Thoracic aorta (tissue), 2 donors: ENCODE measurements at regions not wholly inside any gene's neighbourhood (a gene's known extent, or its start where the extent isn't known, plus 50 kb on each side); places are given as distances from the start of the nearest gene placed in this dataset.

Experiments
- ATAC-seq: fragments of 150-250 bp; one replicate; pipeline ENCODE4 v1.8.0; 2017; ENCODE audit warnings: low read depth; ENCODE audit not compliant: insufficient number of reproducible peaks, low FRiP score
- DNase-seq: peaks from one replicate; pipeline ENCODE4 v3.0.0-alpha.2; 2020; ENCODE audit warnings: low spot score
- H3K27ac ChIP-seq, 2 donors: fragments of 200-600 bp; sonication (generic); 1 replicate in 1 of 2; 2 replicates in 1 of 2; pipeline ENCODE4 v1.5.1; 2016; ENCODE audit warnings: mild to moderate bottlenecking in 2 of 2, moderate library complexity in 2 of 2
- H3K27me3 ChIP-seq: fragments of 200-600 bp; sonication (generic); replicated peaks from 2 replicates; pipeline ENCODE4 v1.6.0; 2016; ENCODE audit warnings: mild to moderate bottlenecking; ENCODE audit not compliant: insufficient read depth
- H3K36me3 ChIP-seq: fragments of 200-600 bp; sonication (generic); one replicate; pipeline ENCODE4 v1.5.1; 2016
- H3K4me1 ChIP-seq, 2 donors: fragments of 200-600 bp; sonication (generic); 1 replicate in 1 of 2; 2 replicates in 1 of 2; pipeline versions ENCODE4 v1.5.1 to v1.6.0; 2016; ENCODE audit warnings: low read depth in 2 of 2, mild to moderate bottlenecking in 1 of 2; ENCODE audit not compliant: control insufficient read depth in 1 of 2
- H3K4me3 ChIP-seq: fragments of 200-600 bp; sonication (generic); 2 replicates; pipeline ENCODE4 v1.5.1; 2016; ENCODE audit warnings: mild to moderate bottlenecking
- H3K9me3 ChIP-seq: fragments of 200-600 bp; sonication (generic); 2 replicates; pipeline ENCODE4 v1.5.1; 2016
- CTCF ChIP-seq: fragments of 200-600 bp; sonication (generic); IDR thresholded peaks from one replicate; pipeline ENCODE4 v1.5.1; 2019; ENCODE audit warnings: antibody characterized with exemption

- no peaks in the 10 kb centered on the region for H3K36me3 ChIP-seq
- no peak for TF ChIP-seq CTCF
- H3K4me3 ChIP-seq, result no peak overlapping the region
- no peaks in the 10 kb centered on the region for H3K9me3 ChIP-seq
- DNase-seq, result no peak
- no peak for ATAC-seq
- H3K27ac ChIP-seq, result no peak overlapping the region
- no peaks in the 10 kb centered on the region for H3K4me1 ChIP-seq
- no peaks in the 10 kb centered on the region for H3K27me3 ChIP-seq
These were observed 113.0 kb downstream of the TSEN15 start for GRCh38 chr1:184164536-184164935.

GRCh38 chr1:184166485-184166884, 115.0 kb downstream of the TSEN15 start:
- H3K9me3 ChIP-seq, result no peaks in the 10 kb centered on the region
- no peak for DNase-seq
- ATAC-seq, result no peak
- H3K27me3 ChIP-seq, result no peaks in the 10 kb centered on the region
- no peaks in the 10 kb centered on the region for H3K4me1 ChIP-seq
- no peak for TF ChIP-seq CTCF
- no peaks in the 10 kb centered on the region for H3K36me3 ChIP-seq
- no peak overlapping the region for H3K4me3 ChIP-seq
- no peak overlapping the region for H3K27ac ChIP-seq

- DNase-seq (no peak), ATAC-seq (no peak)
- H3K27me3 ChIP-seq, result no peaks in the 10 kb centered on the region
- H3K27ac ChIP-seq, result no peak overlapping the region
- no peak overlapping the region for H3K4me3 ChIP-seq
- H3K9me3 ChIP-seq, result no peaks in the 10 kb centered on the region
- no peaks in the 10 kb centered on the region for H3K36me3 ChIP-seq
- TF ChIP-seq CTCF, result no peak
- no peaks in the 10 kb centered on the region for H3K4me1 ChIP-seq
These were observed 115.8 kb downstream of the TSEN15 start for GRCh38 chr1:184167352-184167751.

GRCh38 chr1:184170719-184171118, 119.2 kb downstream of the TSEN15 start:
- no peak for DNase-seq
- no peak overlapping the region for H3K27ac ChIP-seq

GRCh38 chr1:184176058-184176457, 124.5 kb downstream of the TSEN15 start:
- H3K27ac ChIP-seq, result no peak overlapping the region
- no peaks in the 10 kb centered on the region for H3K4me1 ChIP-seq
- no peak overlapping the region for H3K4me3 ChIP-seq
- H3K9me3 ChIP-seq, result no peaks in the 10 kb centered on the region
- no peak for ATAC-seq
- no peaks in the 10 kb centered on the region for H3K36me3 ChIP-seq
- no peaks in the 10 kb centered on the region for H3K27me3 ChIP-seq
- no peak for TF ChIP-seq CTCF
- no peak for DNase-seq

More at GRCh38 chr1:184170719-184171118, 119.2 kb downstream of the TSEN15 start:
- TF ChIP-seq CTCF, result no peak
- Histone ChIP-seq H3K27me3 (no peaks in the 10 kb centered on the region), H3K9me3 (no peaks in the 10 kb centered on the region), H3K4me3 (no peak overlapping the region), H3K4me1 (no peaks in the 10 kb centered on the region), H3K36me3 (no peaks in the 10 kb centered on the region)
- ATAC-seq, result no peak
